ENCODE measurements at regions not wholly inside any gene's neighbourhood (a gene's known extent, or its start where the extent isn't known, plus 50 kb on each side); places are given as distances from the start of the nearest gene placed in this dataset.

- ChIA-PET CTCF (interaction anchor here (3.7 kb wide), 1 partner anchor 895 kb away, joined by 21 read pairs; no protein-coding TSS in a partner anchor), POLR2A (no interaction called here)
- H3K4me3 ChIP-seq (ENCODE audit: low read depth, low read length): no peak overlapping the region
- H3K36me3 ChIP-seq (ENCODE audit: control insufficient read depth in 2 of 2, insufficient read depth in 1 of 2, low read length in 2 of 2): no peaks in the 10 kb centered on the region
- no peak for TF ChIP-seq ZNF184 (tag by site-specific recombination; IDR thresholded peaks at IDR 0.05)
- no peak for TF ChIP-seq ZNF837 (tag by site-specific recombination; IDR thresholded peaks at IDR 0.05)
- no peak for TF ChIP-seq ZSCAN5A (tag by site-specific recombination; IDR thresholded peaks at IDR 0.05)
- TF ChIP-seq ZNF2 (tag by site-specific recombination; IDR thresholded peaks at IDR 0.05): no peak
- no peak for TF ChIP-seq ZNF391 (tag by site-specific recombination; IDR thresholded peaks at IDR 0.05; ENCODE audit: borderline replicate concordance, low read depth)
- TF ChIP-seq ZBTB21 (tag by site-specific recombination; IDR thresholded peaks at IDR 0.05): no peak
- TF ChIP-seq ZNF513 (tag by site-specific recombination; IDR thresholded peaks at IDR 0.05): no peak
- no peak for TF ChIP-seq ZNF645 (tag by site-specific recombination; IDR thresholded peaks at IDR 0.05)
- TF ChIP-seq ZFHX2 (tag by site-specific recombination; conservative IDR thresholded peaks at IDR 0.05): no peak
- TF ChIP-seq ZBTB48 (tag by site-specific recombination; IDR thresholded peaks at IDR 0.05): no peak
- no peak for TF ChIP-seq ZNF354C (tag by site-specific recombination; IDR thresholded peaks at IDR 0.05; ENCODE audit: borderline replicate concordance, low read depth)
- no peaks in the 10 kb centered on the region for H3K4me1 ChIP-seq (ENCODE audit: control insufficient read depth, insufficient read depth, low read length)
- no peak overlapping the region for H3K27ac ChIP-seq (ENCODE audit: extremely low read depth, low read depth, low read length)
- no peaks in the 10 kb centered on the region for H3K9me3 ChIP-seq (ENCODE audit: control insufficient read depth, insufficient read depth, low read depth, low read length)
Measured at GRCh38 chrX:45513042-45513441, 312.4 kb upstream of the DIPK2B start.

- no peaks in the 10 kb centered on the region for H3K9me3 ChIP-seq (ENCODE audit: control insufficient read depth, insufficient read depth, low read depth, low read length)
- H3K36me3 ChIP-seq (ENCODE audit: control insufficient read depth in 2 of 2, insufficient read depth in 1 of 2, low read length in 2 of 2): no peaks in the 10 kb centered on the region
- ChIA-PET POLR2A (no interaction called here), CTCF (no interaction called here)
- 0 out of 2 replicates have a peak, but pooled peaks cover 4% of the 10 kb centered on the region for H3K4me1 ChIP-seq (ENCODE audit: control insufficient read depth, insufficient read depth, low read length)
- no peak overlapping the region for H3K27ac ChIP-seq (ENCODE audit: extremely low read depth, low read depth, low read length)
- no peak overlapping the region for H3K4me3 ChIP-seq (ENCODE audit: low read depth, low read length)
- TF ChIP-seq ZBTB44 (tag by site-specific recombination; IDR thresholded peaks at IDR 0.05) (no peak), KLF1 (tag by site-specific recombination; IDR thresholded peaks at IDR 0.05) (no peak), EGR2 (tag by site-specific recombination; IDR thresholded peaks at IDR 0.05; ENCODE audit: low read depth) (no peak), ZNF423 (tag by site-specific recombination; IDR thresholded peaks at IDR 0.05) (no peak), ZNF18 (tag by site-specific recombination; IDR thresholded peaks at IDR 0.05) (no peak), ZNF398 (tag by site-specific recombination; IDR thresholded peaks at IDR 0.05) (no peak), ZNF560 (tag by site-specific recombination; IDR thresholded peaks at IDR 0.05; ENCODE audit: borderline replicate concordance) (no peak), ZNF214 (tag by site-specific recombination; IDR thresholded peaks at IDR 0.05; ENCODE audit: borderline replicate concordance) (no peak), ZNF274 (IDR thresholded peaks at IDR 0.05; ENCODE audit: low read length) (no peak), ZNF274 (tag by site-specific recombination; IDR thresholded peaks at IDR 0.05; ENCODE audit: borderline replicate concordance) (no peak), ZNF600 (tag by site-specific recombination; IDR thresholded peaks at IDR 0.05) (no peak), PRDM6 (tag by site-specific recombination; IDR thresholded peaks at IDR 0.05) (no peak), HOXD13 (CRISPR knock-in tag; IDR thresholded peaks at IDR 0.05; ENCODE audit: borderline replicate concordance) (no peak)
Measured at GRCh38 chrX:45508454-45508853, 307.8 kb upstream of the DIPK2B start.

Data from HEK293 (cell line).